ENCODE measurements at regions not wholly inside any gene's neighbourhood (a gene's known extent, or its start where the extent isn't known, plus 50 kb on each side); places are given as distances from the start of the nearest gene placed in this dataset.
A peak's percentile ranks its signal among the peaks of the same experiment; 100 is the strongest.
"Not testable (repeated sequence)": the region's sequence is repeated elsewhere in the genome, so short reads cannot be mapped to it uniquely, and the experiment has no call there.

GRCh38 chr5:18745988-18746615, 1111.8 kb downstream of the TAF11L14 start:
- DNase-seq, result no peak

GRCh38 chr5:18749763-18750162, 1115.5 kb downstream of the TAF11L14 start:
- DNase-seq, result no peak

- DNase-seq, result no peak
These were observed 1118.1 kb downstream of the TAF11L14 start for GRCh38 chr5:18752317-18752716.

- no peak for DNase-seq
These were observed 1119.9 kb downstream of the TAF11L14 start for GRCh38 chr5:18754201-18754600.

- no peak for DNase-seq
These were observed 1127.5 kb downstream of the TAF11L14 start for GRCh38 chr5:18761801-18762200.

- DNase-seq, result no peak
These were observed 1129.9 kb downstream of the TAF11L14 start for GRCh38 chr5:18764161-18764560.

GRCh38 chr5:18765304-18765703, 1131.0 kb downstream of the TAF11L14 start:
- no peak for DNase-seq

GRCh38 chr5:18771097-18771610, 1136.9 kb downstream of the TAF11L14 start:
- DNase-seq, result no peak

GRCh38 chr5:18772475-18772874, 1138.2 kb downstream of the TAF11L14 start:
- DNase-seq, result peak; percentile 19

GRCh38 chr5:18778225-18778624, 1144.0 kb downstream of the TAF11L14 start:
- no peak for DNase-seq

GRCh38 chr5:18789218-18789998, 1155.1 kb downstream of the TAF11L14 start:
- DNase-seq, result no peak

- DNase-seq, result no peak
These were observed 1157.9 kb downstream of the TAF11L14 start for GRCh38 chr5:18792145-18792544.

- DNase-seq, result no peak
These were observed 1163.0 kb downstream of the TAF11L14 start for GRCh38 chr5:18797222-18797621.

- DNase-seq, result no peak
These were observed 1163.8 kb downstream of the TAF11L14 start for GRCh38 chr5:18798058-18798457.

- DNase-seq, result no peak
These were observed 1165.3 kb downstream of the TAF11L14 start for GRCh38 chr5:18799482-18800128.

- no peak for DNase-seq
These were observed 1166.2 kb downstream of the TAF11L14 start for GRCh38 chr5:18800293-18801025.

- DNase-seq, result not testable (repeated sequence)
These were observed 1167.2 kb downstream of the TAF11L14 start for GRCh38 chr5:18801413-18801812.

GRCh38 chr5:18802336-18802735, 1168.1 kb downstream of the TAF11L14 start:
- peak; percentile 5 for DNase-seq

- no peak for DNase-seq
These were observed 1171.1 kb downstream of the TAF11L14 start for GRCh38 chr5:18805376-18805775.

GRCh38 chr5:18807256-18808149, 1173.2 kb downstream of the TAF11L14 start:
- DNase-seq, result no peak

GRCh38 chr5:18811661-18812060, 1176.3 kb downstream of the CDH18 start:
- no peak for DNase-seq

- no peak for DNase-seq
These were observed 1159.6 kb downstream of the CDH18 start for GRCh38 chr5:18828351-18828750.

All from fibroblast of upper back skin (primary cell).